HG03442 (cell line): ENCODE measurements at regions not wholly inside any gene's neighbourhood (a gene's known extent, or its start where the extent isn't known, plus 50 kb on each side); places are given as distances from the start of the nearest gene placed in this dataset.

Experiments
- ATAC-seq: cut with Tn5 transposase; IDR thresholded peaks from one replicate; pipeline ENCODE4 v1.9.1; 2021; ENCODE audit warnings: mild to moderate bottlenecking, moderate library complexity; ENCODE audit not compliant: unreplicated experiment

DNA sequence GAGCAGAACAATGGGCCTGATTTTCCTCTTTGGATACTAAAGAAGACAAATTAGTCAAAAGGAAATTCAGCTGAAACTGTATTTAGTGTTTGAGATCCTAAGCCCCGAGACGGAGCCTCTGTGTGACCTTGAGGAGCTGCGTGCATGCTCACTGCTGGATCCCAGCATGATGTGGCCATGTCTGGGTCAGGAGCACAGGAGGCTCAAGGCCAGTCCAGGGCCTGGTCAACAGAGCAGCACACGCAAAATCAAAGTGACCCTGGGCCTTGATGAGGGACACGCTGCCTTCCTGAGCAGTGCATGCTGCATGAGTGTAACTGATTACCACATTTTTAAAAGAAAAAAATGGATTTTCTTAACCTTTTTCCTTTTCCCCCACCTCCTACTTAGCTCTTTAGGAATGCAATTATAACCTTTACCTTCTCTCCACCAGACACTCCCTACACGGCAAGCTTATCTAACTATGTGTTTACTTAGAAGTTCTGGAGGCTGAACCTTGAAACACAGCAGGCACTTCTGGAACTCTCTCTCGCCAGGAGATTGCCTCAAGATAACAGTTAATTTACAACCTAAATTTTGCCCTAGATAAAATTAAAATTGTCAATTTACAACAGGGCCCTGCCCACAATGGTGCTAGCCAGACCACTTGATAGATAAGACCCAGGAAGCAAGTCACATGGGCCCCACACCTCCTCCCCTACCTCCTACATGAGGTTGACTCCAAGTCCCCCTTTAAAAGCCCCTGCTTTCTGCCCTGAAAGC lies 144.6 kb downstream of the LRIG2 start:
- ATAC-seq = no peak

GRCh38 chr1:113219377-113219776 lies 146.4 kb downstream of the LRIG2 start:
- ATAC-seq = no peak

- ATAC-seq = no peak
Measured at GRCh38 chr1:113219828-113220227, 146.8 kb downstream of the LRIG2 start.

DNA sequence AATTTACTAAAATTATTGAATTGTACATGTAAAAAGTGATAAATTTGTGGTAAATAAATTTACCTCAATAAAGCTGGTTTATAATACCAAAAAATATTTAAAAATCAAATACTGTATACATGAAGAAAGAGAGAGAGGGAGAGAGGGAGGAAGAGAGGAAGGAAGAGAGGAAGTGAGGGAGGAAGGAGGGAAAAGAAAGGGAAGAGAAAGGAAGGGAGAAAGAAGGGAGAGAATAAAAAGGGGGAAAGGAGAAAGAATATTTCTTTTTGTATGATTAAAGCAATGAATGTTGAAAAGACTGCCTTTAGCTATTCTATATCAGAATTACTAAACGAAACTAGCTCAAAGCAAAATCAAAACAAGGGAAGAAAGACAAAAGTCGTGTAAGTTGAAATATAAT lies 150.0 kb downstream of the LRIG2 start:
- ATAC-seq = no peak

DNA sequence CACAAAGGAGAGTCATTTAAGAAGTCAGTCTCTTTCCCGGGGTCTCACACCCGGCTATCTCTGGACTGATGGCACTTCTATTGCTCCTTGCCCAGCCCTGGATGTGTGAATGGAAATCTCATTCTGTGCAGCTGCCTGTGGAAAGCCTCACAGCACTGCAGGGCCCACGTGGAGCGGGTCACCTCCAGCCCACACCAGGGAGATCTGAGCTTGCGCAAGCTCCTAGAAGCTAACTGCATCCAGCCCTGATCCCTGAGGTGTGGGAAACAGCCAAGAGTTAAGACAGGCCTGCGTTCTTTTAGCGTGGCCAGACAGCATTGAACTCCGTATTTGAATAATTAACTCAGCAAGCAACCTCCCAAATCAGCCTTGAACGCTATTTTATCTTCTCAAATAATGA lies 150.5 kb downstream of the LRIG2 start:
- no peak for ATAC-seq

- ATAC-seq = peak; percentile 72
Measured at GRCh38 chr1:113226148-113226547, 153.2 kb downstream of the LRIG2 start.

- ATAC-seq = no peak
Measured at GRCh38 chr1:113231866-113232265, 158.4 kb upstream of the MAGI3 start.

GRCh38 chr1:113233441-113233840 lies 156.9 kb upstream of the MAGI3 start:
- no peak for ATAC-seq

- no peak for ATAC-seq
Measured at GRCh38 chr1:113241237-113241636, 149.1 kb upstream of the MAGI3 start.

DNA sequence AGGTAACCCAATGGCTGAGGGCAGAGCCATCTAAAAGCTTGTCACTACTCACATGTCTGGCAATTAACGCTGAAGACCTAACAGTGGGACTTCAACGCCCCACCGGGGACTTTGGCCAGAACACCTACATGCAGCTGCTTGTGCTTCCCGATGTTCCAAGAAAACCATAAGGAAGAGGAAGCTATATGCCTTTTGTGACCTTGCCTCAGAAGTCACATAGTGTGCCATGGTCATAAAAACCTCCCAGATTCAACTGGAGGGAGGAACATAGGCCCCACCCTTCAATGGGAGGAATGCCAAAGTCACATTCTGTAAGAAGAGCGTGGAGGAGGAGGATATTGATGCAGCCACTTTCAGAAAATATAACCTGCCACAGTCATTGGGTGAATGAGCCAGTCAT lies 147.8 kb upstream of the MAGI3 start:
- ATAC-seq = no peak

DNA sequence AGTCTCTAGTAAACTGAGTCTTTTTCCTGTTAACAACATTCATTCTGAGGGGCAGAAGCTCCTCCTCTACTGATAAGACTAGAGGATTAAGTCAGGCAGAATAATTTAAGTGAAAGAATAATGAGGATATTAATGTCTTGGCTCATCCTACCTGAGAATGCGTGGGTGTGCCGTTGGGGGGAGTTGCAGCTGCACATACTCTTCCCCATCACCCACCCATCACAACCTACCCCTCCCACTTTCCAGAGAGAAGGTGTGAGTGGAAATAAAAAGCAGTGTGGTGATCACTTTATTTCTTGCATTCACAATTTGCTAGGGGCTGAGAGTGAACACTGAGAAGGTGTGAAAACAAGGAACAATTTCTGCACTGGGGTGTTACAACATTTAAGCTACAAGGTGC lies 146.8 kb upstream of the MAGI3 start:
- no peak for ATAC-seq

DNA sequence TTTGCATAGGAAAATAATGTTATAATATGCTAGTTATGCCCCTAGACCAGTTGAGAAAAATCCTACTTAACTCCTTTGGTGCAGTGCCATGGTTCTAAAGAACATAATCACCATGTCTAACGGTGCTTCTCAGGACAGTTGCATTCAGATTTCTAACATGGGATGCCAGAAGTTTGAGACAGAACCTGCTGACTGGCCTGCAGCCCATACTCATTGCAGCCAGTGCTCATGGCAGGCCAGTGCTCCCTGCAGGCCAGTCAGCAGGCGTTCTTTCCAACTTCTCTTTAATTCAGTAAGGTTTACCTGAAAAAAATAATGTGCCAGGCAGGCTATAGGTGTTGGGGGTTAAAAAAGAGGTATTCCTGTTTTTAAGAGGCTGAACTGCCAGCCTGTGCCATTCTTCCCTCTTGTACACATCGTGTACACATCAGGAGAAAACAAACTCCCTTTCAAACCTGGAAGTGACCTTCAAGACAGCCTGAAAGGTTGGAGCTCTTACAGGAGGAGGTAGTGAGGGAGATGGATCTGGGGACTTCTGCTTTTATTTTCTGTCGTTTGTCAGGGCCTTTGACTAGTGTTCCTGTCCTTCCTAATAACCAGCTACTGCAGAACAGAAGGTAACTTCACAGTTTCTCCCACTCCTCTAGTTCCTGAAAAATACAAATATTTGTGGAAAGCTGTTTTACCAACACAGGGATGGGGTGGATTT lies 146.0 kb upstream of the MAGI3 start:
- no peak for ATAC-seq

DNA sequence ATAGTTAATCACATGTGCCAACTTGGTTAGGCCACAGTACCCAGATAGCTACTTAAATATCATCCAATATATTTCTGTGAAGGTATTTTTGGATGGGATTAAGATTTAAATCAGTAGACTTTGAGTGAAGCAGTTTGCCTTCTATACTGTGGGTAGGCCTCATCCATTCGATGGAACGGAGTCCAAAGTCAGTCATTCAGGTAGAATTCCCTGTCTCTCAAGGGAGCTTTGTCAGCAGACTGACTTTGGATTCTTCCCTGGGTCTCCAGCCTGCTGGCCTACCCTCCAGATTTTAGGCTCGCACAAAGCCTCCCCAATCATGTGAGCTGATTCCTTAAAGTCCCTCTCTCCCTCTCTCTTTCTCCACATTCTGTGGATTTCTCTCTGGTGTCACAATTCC lies 145.1 kb upstream of the MAGI3 start:
- no peak for ATAC-seq

- no peak for ATAC-seq
Measured at GRCh38 chr1:113246929-113247328, 143.4 kb upstream of the MAGI3 start.

DNA sequence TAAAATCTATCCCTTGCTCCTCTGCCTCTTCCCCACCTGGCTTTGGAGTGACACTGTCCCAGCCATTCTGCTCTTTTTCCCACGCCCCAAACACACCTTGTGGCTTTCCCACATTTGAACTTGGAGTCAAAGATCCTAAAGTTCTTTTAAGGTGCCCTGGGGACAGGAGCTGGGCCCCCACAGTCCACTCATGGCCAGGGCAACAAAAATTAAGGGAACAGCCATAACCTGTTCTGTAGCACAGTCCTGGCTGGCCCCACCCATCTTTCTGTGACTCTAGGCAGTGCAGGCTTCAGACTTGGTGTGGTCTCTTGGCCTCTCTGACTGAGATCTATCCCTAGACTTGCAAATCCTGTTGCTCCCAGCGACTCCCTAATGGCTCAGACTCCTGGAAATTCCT lies 143.0 kb upstream of the MAGI3 start:
- ATAC-seq = no peak

DNA sequence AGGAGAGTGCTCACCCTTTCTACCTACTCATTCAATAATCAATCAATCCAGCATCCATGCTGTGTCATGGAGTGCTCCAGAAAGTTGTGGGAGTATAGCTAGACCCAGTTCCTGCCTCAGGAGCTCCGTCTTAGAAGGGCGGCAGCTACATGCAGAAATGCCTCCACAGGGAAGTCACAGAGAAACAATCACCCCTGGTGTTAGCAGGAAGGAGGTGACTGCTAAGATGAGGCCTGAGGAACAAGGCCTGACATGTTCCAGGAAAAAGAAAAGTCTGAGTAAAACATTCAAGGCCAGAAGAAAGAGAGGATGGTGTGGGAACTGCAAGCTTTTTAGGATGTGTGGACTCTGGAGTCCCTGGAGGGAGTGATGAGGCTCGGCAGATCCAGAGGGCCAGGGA lies 142.5 kb upstream of the MAGI3 start:
- no peak for ATAC-seq

GRCh38 chr1:113248494-113248893 lies 141.8 kb upstream of the MAGI3 start:
- ATAC-seq = no peak

DNA sequence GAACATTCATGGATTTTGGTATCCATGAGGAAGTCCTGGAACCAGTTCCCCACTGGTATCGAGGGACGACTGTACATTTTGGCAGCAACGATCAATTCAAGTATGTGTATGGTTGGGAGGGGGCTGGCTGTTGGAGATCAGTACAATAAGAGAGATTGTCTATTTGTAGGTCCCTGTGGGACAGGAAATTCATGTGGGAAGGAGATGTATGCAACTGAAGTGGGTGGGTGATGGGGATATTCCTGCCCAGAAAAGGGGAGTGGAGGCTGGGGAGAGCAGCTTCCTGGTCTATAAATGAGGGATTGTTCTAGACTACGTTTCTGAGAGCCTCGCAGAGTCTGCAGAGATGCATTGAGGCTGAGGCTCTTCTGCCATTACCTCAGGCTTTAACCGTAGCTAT lies 140.2 kb upstream of the MAGI3 start:
- ATAC-seq = no peak

DNA sequence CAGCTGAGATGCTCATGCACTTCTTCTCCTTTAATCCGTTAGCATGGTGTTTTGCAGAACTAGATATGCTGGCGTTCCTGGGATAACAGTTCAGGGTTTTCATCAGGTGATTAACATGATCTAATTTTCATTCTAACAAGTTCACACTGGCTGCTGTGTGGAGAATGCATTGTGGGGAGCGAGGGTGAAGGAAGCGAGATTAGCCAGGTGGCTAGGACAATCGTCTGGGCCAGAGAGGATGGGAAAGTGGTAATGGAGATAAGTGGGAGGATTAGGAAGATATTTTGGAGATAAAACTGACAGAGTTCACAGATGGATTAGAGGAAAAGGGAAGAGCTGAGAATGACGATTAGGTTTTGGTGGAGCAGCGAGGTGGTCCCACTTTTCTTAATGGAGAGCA lies 138.1 kb upstream of the MAGI3 start:
- ATAC-seq = no peak

DNA sequence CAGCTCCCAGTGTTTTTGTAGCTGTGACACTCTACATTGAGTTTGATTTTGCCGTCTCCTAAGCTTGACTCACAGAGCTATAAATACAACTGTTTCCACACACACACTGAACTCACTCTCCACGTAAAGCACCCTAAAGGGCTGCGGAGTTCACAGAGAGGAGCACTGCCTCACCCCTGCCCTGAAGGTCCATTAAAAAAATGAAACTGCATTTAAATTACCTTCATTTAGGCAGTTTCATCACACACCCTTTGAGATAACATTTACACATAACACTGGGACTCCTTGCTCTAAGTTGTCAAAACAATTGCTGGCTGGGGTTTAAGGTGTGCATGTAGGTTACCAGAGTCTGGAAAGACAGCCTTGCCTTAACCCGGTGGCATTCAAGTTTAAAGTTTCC lies 137.1 kb upstream of the MAGI3 start:
- ATAC-seq = no peak

- no peak for ATAC-seq
Measured at GRCh38 chr1:113253590-113253989, 136.7 kb upstream of the MAGI3 start.

GRCh38 chr1:113255038-113255719 lies 135.1 kb upstream of the MAGI3 start:
- ATAC-seq = no peak
